ENCODE measurements at regions not wholly inside any gene's neighbourhood (a gene's known extent, or its start where the extent isn't known, plus 50 kb on each side); places are given as distances from the start of the nearest gene placed in this dataset.

- no peaks in the 10 kb centered on the region for H3K27me3 ChIP-seq (ENCODE audit: control insufficient read depth, insufficient read depth, low read length)
- H3K4me3 ChIP-seq (ENCODE audit: low read depth, low read length), result no peak overlapping the region
- H3K9me3 ChIP-seq (ENCODE audit: control insufficient read depth, insufficient read depth, low read length), result no peaks in the 10 kb centered on the region
- no peak overlapping the region for H3K9ac ChIP-seq (ENCODE audit: low read depth, low read length)
- H3K4me1 ChIP-seq (ENCODE audit: control insufficient read depth, insufficient read depth, low read length), result no peaks in the 10 kb centered on the region
- H3K36me3 ChIP-seq (ENCODE audit: control insufficient read depth, insufficient read depth, low read length), result no peaks in the 10 kb centered on the region
These were observed 54.7 kb upstream of the DSCAM start for GRCh38 chr21:40901691-40902090.

DNA sequence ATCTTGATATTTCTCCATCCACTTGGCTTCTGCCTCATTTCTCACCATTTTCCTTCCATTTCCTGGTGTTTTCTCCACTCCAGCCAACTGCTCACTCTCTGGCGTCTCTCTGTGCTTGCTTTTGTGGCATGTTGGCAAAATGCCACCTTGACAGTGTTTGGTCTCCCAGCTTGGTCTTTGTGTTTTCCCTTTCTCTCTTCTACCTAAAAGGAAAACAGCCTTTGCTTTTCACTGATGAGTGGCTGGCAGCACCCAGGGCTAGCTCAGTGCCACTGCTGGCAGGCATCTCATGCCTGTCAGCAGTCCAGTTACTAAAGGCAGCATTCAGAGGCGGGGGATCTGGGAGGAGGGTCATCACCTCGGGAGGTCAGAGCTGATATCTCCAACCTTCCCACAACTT is 55.3 kb upstream of the DSCAM start:
- Histone ChIP-seq H3K36me3 (ENCODE audit: control insufficient read depth, insufficient read depth, low read length) (no peaks in the 10 kb centered on the region), H3K9me3 (ENCODE audit: control insufficient read depth, insufficient read depth, low read length) (no peaks in the 10 kb centered on the region), H3K4me3 (ENCODE audit: low read depth, low read length) (no peak overlapping the region), H3K4me1 (ENCODE audit: control insufficient read depth, insufficient read depth, low read length) (no peaks in the 10 kb centered on the region), H3K9ac (ENCODE audit: low read depth, low read length) (no peak overlapping the region), H3K27me3 (ENCODE audit: control insufficient read depth, insufficient read depth, low read length) (no peaks in the 10 kb centered on the region)

- H3K36me3 ChIP-seq (ENCODE audit: control insufficient read depth, insufficient read depth, low read length), result no peaks in the 10 kb centered on the region
- H3K9ac ChIP-seq (ENCODE audit: low read depth, low read length), result no peak overlapping the region
- H3K27me3 ChIP-seq (ENCODE audit: control insufficient read depth, insufficient read depth, low read length), result no peaks in the 10 kb centered on the region
- H3K4me1 ChIP-seq (ENCODE audit: control insufficient read depth, insufficient read depth, low read length), result no peaks in the 10 kb centered on the region
- no peaks in the 10 kb centered on the region for H3K9me3 ChIP-seq (ENCODE audit: control insufficient read depth, insufficient read depth, low read length)
- H3K4me3 ChIP-seq (ENCODE audit: low read depth, low read length), result no peak overlapping the region
These were observed 56.0 kb upstream of the DSCAM start for GRCh38 chr21:40902993-40903392.

DNA sequence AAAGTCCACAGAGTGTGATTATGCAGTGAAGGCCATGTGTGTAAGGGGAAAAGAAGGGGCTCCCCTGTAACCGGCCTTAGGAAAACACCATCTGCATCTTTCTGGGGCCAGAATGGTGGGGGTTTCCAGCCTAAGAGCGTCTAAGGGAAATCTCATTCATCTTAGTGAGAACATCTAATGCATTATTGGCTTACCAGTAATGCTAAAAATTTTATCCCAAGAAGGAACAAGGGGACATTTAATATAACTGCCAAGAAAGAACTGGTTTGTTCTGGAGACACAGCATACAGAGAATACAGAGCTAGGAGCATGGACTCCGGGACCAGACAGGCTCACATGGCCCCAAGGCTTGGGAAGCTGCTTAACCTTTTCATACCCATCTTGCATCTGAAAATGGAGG is 58.3 kb upstream of the DSCAM start:
- Histone ChIP-seq H3K36me3 (ENCODE audit: control insufficient read depth, insufficient read depth, low read length) (no peaks in the 10 kb centered on the region), H3K4me1 (ENCODE audit: control insufficient read depth, insufficient read depth, low read length) (no peaks in the 10 kb centered on the region), H3K4me3 (ENCODE audit: low read depth, low read length) (no peak overlapping the region), H3K9me3 (ENCODE audit: control insufficient read depth, insufficient read depth, low read length) (no peaks in the 10 kb centered on the region), H3K9ac (ENCODE audit: low read depth, low read length) (no peak overlapping the region), H3K27me3 (ENCODE audit: control insufficient read depth, insufficient read depth, low read length) (no peaks in the 10 kb centered on the region)

GRCh38 chr21:40912375-40912774 is 65.4 kb upstream of the DSCAM start:
- H3K4me3 ChIP-seq (ENCODE audit: low read depth, low read length), result no peak overlapping the region
- no peaks in the 10 kb centered on the region for H3K4me1 ChIP-seq (ENCODE audit: control insufficient read depth, insufficient read depth, low read length)
- H3K27me3 ChIP-seq (ENCODE audit: control insufficient read depth, insufficient read depth, low read length), result no peaks in the 10 kb centered on the region
- H3K9ac ChIP-seq (ENCODE audit: low read depth, low read length), result no peak overlapping the region
- H3K9me3 ChIP-seq (ENCODE audit: control insufficient read depth, insufficient read depth, low read length), result no peaks in the 10 kb centered on the region
- H3K36me3 ChIP-seq (ENCODE audit: control insufficient read depth, insufficient read depth, low read length), result no peaks in the 10 kb centered on the region

DNA sequence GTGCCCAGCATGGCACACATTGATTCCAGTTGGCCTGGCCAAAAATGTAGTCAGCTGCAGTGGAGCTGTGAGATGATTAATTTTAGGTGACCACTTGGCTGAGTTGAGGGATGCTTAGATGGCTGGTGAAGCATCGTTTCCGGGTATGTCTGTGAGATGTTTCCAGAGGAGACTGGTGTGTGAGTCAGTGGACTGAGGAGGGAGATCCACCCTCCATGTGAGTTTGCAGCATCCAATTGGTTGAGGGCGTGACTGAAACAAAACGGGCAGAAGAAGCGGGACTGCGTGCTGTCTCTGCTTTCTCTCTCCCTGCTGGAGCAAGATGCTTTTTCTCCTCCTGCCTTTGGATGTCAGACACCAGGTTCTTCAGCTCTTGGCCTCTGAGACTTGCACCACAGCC is 68.2 kb upstream of the DSCAM start:
- no peaks in the 10 kb centered on the region for H3K27me3 ChIP-seq (ENCODE audit: control insufficient read depth, insufficient read depth, low read length)
- H3K36me3 ChIP-seq (ENCODE audit: control insufficient read depth, insufficient read depth, low read length), result no peaks in the 10 kb centered on the region
- no peak overlapping the region for H3K4me3 ChIP-seq (ENCODE audit: low read depth, low read length)
- no peaks in the 10 kb centered on the region for H3K9me3 ChIP-seq (ENCODE audit: control insufficient read depth, insufficient read depth, low read length)
- H3K9ac ChIP-seq (ENCODE audit: low read depth, low read length), result no peak overlapping the region
- H3K4me1 ChIP-seq (ENCODE audit: control insufficient read depth, insufficient read depth, low read length), result no peaks in the 10 kb centered on the region

DNA sequence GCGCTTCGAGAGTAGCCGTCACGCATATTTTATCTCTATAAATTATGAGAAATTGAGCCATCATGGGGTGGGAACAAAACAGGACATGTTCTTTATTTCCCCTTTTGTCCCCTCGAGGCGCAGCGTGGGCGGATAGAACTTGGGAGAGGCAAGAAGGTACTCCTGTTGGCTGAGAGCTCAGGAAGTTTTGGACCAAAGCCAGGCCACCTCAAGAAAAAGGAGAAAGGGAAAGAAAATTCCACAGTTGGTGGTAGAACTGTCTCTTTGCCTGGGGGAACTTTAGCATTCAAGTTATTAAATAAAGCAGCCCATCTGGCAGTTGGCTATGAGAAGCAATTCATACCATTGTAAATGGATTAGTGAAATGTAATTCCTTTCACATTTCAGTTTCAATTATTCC is 76.4 kb upstream of the DSCAM start:
- Histone ChIP-seq H3K9me3 (ENCODE audit: control insufficient read depth, insufficient read depth, low read length) (no peaks in the 10 kb centered on the region), H3K9ac (ENCODE audit: low read depth, low read length) (no peak overlapping the region), H3K36me3 (ENCODE audit: control insufficient read depth, insufficient read depth, low read length) (no peaks in the 10 kb centered on the region), H3K27me3 (ENCODE audit: control insufficient read depth, insufficient read depth, low read length) (no peaks in the 10 kb centered on the region), H3K4me3 (ENCODE audit: low read depth, low read length) (no peak overlapping the region), H3K4me1 (ENCODE audit: control insufficient read depth, insufficient read depth, low read length) (peaks cover 11% of the 10 kb centered on the region)

DNA sequence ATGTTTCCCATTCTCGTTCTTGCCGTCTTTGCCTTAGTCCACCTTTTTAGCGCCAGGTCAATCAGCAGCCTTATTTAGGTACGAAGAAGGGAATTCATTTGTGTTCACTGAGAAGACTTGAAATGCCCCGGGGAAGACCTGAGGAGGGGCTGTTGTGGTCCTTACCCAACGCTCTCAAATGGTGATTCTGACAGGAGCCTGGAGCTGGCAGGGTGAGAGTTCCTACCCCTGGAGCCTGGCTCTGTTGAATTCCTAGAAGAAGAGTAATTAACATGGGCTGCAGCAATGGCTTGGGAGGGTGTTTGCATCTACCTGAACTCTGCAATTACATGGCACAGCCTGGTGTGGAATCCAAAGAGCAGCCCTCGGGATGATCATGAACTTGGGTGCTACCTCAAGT is 76.9 kb upstream of the DSCAM start:
- H3K27me3 ChIP-seq (ENCODE audit: control insufficient read depth, insufficient read depth, low read length), result no peaks in the 10 kb centered on the region
- H3K9me3 ChIP-seq (ENCODE audit: control insufficient read depth, insufficient read depth, low read length), result no peaks in the 10 kb centered on the region
- H3K36me3 ChIP-seq (ENCODE audit: control insufficient read depth, insufficient read depth, low read length), result no peaks in the 10 kb centered on the region
- no peak overlapping the region for H3K9ac ChIP-seq (ENCODE audit: low read depth, low read length)
- H3K4me3 ChIP-seq (ENCODE audit: low read depth, low read length), result no peak overlapping the region
- peaks cover 11% of the 10 kb centered on the region for H3K4me1 ChIP-seq (ENCODE audit: control insufficient read depth, insufficient read depth, low read length)

DNA sequence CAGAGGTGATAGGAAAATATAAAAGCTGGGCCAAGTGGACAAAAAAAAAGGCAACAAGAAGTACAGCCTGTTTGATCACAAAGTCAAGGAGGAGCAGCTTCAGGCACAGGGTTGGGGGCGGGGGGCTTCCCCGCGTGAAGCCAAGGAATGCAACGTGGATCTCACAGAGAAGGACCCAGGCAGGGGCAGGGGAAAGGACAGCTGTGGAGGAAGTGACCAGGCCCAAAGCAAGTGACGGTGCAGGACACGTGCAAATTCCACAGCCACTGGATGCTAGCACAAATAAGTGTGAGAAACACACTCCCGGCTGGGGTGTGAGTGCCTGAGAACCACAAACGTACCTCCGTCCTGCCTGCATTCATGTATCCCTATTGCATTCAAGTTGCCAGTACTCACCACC is 77.7 kb upstream of the DSCAM start:
- no peak overlapping the region for H3K4me3 ChIP-seq (ENCODE audit: low read depth, low read length)
- H3K36me3 ChIP-seq (ENCODE audit: control insufficient read depth, insufficient read depth, low read length), result no peaks in the 10 kb centered on the region
- no peak overlapping the region for H3K9ac ChIP-seq (ENCODE audit: low read depth, low read length)
- peaks cover 11% of the 10 kb centered on the region for H3K4me1 ChIP-seq (ENCODE audit: control insufficient read depth, insufficient read depth, low read length)
- H3K27me3 ChIP-seq (ENCODE audit: control insufficient read depth, insufficient read depth, low read length), result no peaks in the 10 kb centered on the region
- no peaks in the 10 kb centered on the region for H3K9me3 ChIP-seq (ENCODE audit: control insufficient read depth, insufficient read depth, low read length)

- Histone ChIP-seq H3K4me3 (ENCODE audit: low read depth, low read length) (no peak overlapping the region), H3K9ac (ENCODE audit: low read depth, low read length) (no peak overlapping the region), H3K27me3 (ENCODE audit: control insufficient read depth, insufficient read depth, low read length) (no peaks in the 10 kb centered on the region), H3K9me3 (ENCODE audit: control insufficient read depth, insufficient read depth, low read length) (no peaks in the 10 kb centered on the region), H3K36me3 (ENCODE audit: control insufficient read depth, insufficient read depth, low read length) (no peaks in the 10 kb centered on the region), H3K4me1 (ENCODE audit: control insufficient read depth, insufficient read depth, low read length) (peaks cover 11% of the 10 kb centered on the region)
These were observed 79.3 kb upstream of the DSCAM start for GRCh38 chr21:40926238-40926637.

- H3K9me3 ChIP-seq (ENCODE audit: control insufficient read depth, insufficient read depth, low read length), result no peaks in the 10 kb centered on the region
- no peaks in the 10 kb centered on the region for H3K36me3 ChIP-seq (ENCODE audit: control insufficient read depth, insufficient read depth, low read length)
- H3K27me3 ChIP-seq (ENCODE audit: control insufficient read depth, insufficient read depth, low read length), result no peaks in the 10 kb centered on the region
- no peak overlapping the region for H3K4me3 ChIP-seq (ENCODE audit: low read depth, low read length)
- H3K9ac ChIP-seq (ENCODE audit: low read depth, low read length), result no peak overlapping the region
- peaks cover 3% of the 10 kb centered on the region for H3K4me1 ChIP-seq (ENCODE audit: control insufficient read depth, insufficient read depth, low read length)
These were observed 82.9 kb upstream of the DSCAM start for GRCh38 chr21:40929833-40930232.

GRCh38 chr21:40931197-40931596 is 84.2 kb upstream of the DSCAM start:
- H3K9me3 ChIP-seq (ENCODE audit: control insufficient read depth, insufficient read depth, low read length), result no peaks in the 10 kb centered on the region
- H3K9ac ChIP-seq (ENCODE audit: low read depth, low read length), result no peak overlapping the region
- no peaks in the 10 kb centered on the region for H3K36me3 ChIP-seq (ENCODE audit: control insufficient read depth, insufficient read depth, low read length)
- no peak overlapping the region for H3K4me3 ChIP-seq (ENCODE audit: low read depth, low read length)
- no peaks in the 10 kb centered on the region for H3K4me1 ChIP-seq (ENCODE audit: control insufficient read depth, insufficient read depth, low read length)
- no peaks in the 10 kb centered on the region for H3K27me3 ChIP-seq (ENCODE audit: control insufficient read depth, insufficient read depth, low read length)

- H3K9me3 ChIP-seq (ENCODE audit: control insufficient read depth, insufficient read depth, low read length), result no peaks in the 10 kb centered on the region
- H3K4me1 ChIP-seq (ENCODE audit: control insufficient read depth, insufficient read depth, low read length), result no peaks in the 10 kb centered on the region
- H3K9ac ChIP-seq (ENCODE audit: low read depth, low read length), result no peak overlapping the region
- H3K27me3 ChIP-seq (ENCODE audit: control insufficient read depth, insufficient read depth, low read length), result no peaks in the 10 kb centered on the region
- no peaks in the 10 kb centered on the region for H3K36me3 ChIP-seq (ENCODE audit: control insufficient read depth, insufficient read depth, low read length)
- H3K4me3 ChIP-seq (ENCODE audit: low read depth, low read length), result no peak overlapping the region
These were observed 89.2 kb upstream of the DSCAM start for GRCh38 chr21:40936178-40936577.
